Frontal cortex (tissue), 3 donors: ENCODE measurements at regions not wholly inside any gene's neighbourhood (a gene's known extent, or its start where the extent isn't known, plus 50 kb on each side); places are given as distances from the start of the nearest gene placed in this dataset.
A peak's percentile ranks its signal among the peaks of the same experiment; 100 is the strongest.
"Not testable (repeated sequence)": the region's sequence is repeated elsewhere in the genome, so short reads cannot be mapped to it uniquely, and the experiment has no call there.

Experiments
- DNase-seq, 2 donors: peaks; one replicate each; pipeline ENCODE4 v3.0.0; 2012; ENCODE audit warnings: low spot score in 2 of 2
- FAIRE-seq: peaks from 2 replicates; lab custom pipeline; 2012; peaks lifted over from hg19 to GRCh38; lab: Jason Lieb, UNC
- donor health status: control.
- donor health status: control.
- donor health status: control.

GRCh38 chr5:2867373-2867933, 116.0 kb upstream of the IRX2 start:
- no peak for FAIRE-seq
- no peak for DNase-seq

- DNase-seq (peak in 1 of 2 donors; percentile 19), FAIRE-seq (no peak)
Observed at GRCh38 chr5:2866662-2867372, 115.3 kb upstream of the IRX2 start.

- FAIRE-seq (no peak), DNase-seq (no peak)
Observed at GRCh38 chr5:2865856-2866255, 114.4 kb upstream of the IRX2 start.

- DNase-seq (no peak), FAIRE-seq (no peak)
Observed at GRCh38 chr5:2864515-2865105, 113.1 kb upstream of the IRX2 start.

GRCh38 chr5:2863675-2864433, 112.4 kb upstream of the IRX2 start:
- no peak for FAIRE-seq

GRCh38 chr5:2863133-2863532, 111.7 kb upstream of the IRX2 start:
- FAIRE-seq (no peak), DNase-seq (no peak)

More at GRCh38 chr5:2863675-2864433, 112.4 kb upstream of the IRX2 start:
- DNase-seq, result no peak

- not testable (repeated sequence) for FAIRE-seq, DNase-seq
Observed at GRCh38 chr5:2862176-2862575, 110.7 kb upstream of the IRX2 start.

GRCh38 chr5:2861605-2862004, 110.1 kb upstream of the IRX2 start:
- DNase-seq (no peak), FAIRE-seq (no peak)

- FAIRE-seq, result no peak
- DNase-seq, result no peak
Observed at GRCh38 chr5:2860101-2860500, 108.6 kb upstream of the IRX2 start.

- FAIRE-seq (no peak), DNase-seq (no peak)
Observed at GRCh38 chr5:2857837-2858236, 106.4 kb upstream of the IRX2 start.

- FAIRE-seq (no peak), DNase-seq (no peak)
Observed at GRCh38 chr5:2856206-2856605, 104.7 kb upstream of the IRX2 start.

GRCh38 chr5:2852446-2852845, 101.0 kb upstream of the IRX2 start:
- FAIRE-seq (no peak), DNase-seq (no peak)

GRCh38 chr5:2851895-2852294, 100.4 kb upstream of the IRX2 start:
- FAIRE-seq (no peak), DNase-seq (no peak)

- FAIRE-seq (no peak), DNase-seq (no peak)
Observed at GRCh38 chr5:2849429-2849828, 98.0 kb upstream of the IRX2 start.

GRCh38 chr5:2848619-2849018, 97.1 kb upstream of the IRX2 start:
- DNase-seq, result no peak
- no peak for FAIRE-seq

- DNase-seq, result no peak
- FAIRE-seq, result no peak
Observed at GRCh38 chr5:2847608-2848007, 96.1 kb upstream of the IRX2 start.

- FAIRE-seq, result no peak
- DNase-seq, result no peak
Observed at GRCh38 chr5:2841208-2841607, 89.7 kb upstream of the IRX2 start.

- FAIRE-seq (no peak), DNase-seq (no peak)
Observed at GRCh38 chr5:2840372-2840915, 89.0 kb upstream of the IRX2 start.

- DNase-seq (no peak), FAIRE-seq (no peak)
Observed at GRCh38 chr5:2836133-2836532, 84.7 kb upstream of the IRX2 start.

GRCh38 chr5:2833556-2833955, 82.1 kb upstream of the IRX2 start:
- no peak for DNase-seq
- no peak for FAIRE-seq

GRCh38 chr5:2832394-2832793, 80.9 kb upstream of the IRX2 start:
- no peak for FAIRE-seq
- no peak for DNase-seq
